ENCODE measurements at regions not wholly inside any gene's neighbourhood (a gene's known extent, or its start where the extent isn't known, plus 50 kb on each side); places are given as distances from the start of the nearest gene placed in this dataset.
"Not testable (repeated sequence)": the region's sequence is repeated elsewhere in the genome, so short reads cannot be mapped to it uniquely, and the experiment has no call there.

GRCh38 chrX:125605145-125605544 is 285.5 kb downstream of the TEX13C start:
- H3K4me1 ChIP-seq (ENCODE audit: control insufficient read depth, insufficient read depth, low read length): no peaks in the 10 kb centered on the region
- Mint-ChIP-seq H3K36me3 (ENCODE audit: low read depth) (no peaks in the 10 kb centered on the region), H3K9me3 (peaks cover 7% of the 10 kb centered on the region), H3K27ac (no peak overlapping the region), H3K4me3 (no peak overlapping the region), H3K27me3 (ENCODE audit: insufficient read depth) (no peaks in the 10 kb centered on the region), H3K4me1 (no peaks in the 10 kb centered on the region)
- DNase-seq: no peak
- no peaks in the 10 kb centered on the region for H3K27me3 ChIP-seq (ENCODE audit: control insufficient read depth, insufficient read depth, low read length, poor library complexity, severe bottlenecking)
- no peak overlapping the region for H3K9ac ChIP-seq (ENCODE audit: extremely low read depth, low read length, poor library complexity, severe bottlenecking)
- 92% methylated on average over 1 of the region's 2 CpGs; no CpG with 5 or more reads in 1 of the 2 experiments for WGBS, 2 experiments (ENCODE audit: insufficient coverage in 1 of 2, insufficient read length in 1 of 2)
- H3K36me3 ChIP-seq (ENCODE audit: control insufficient read depth, insufficient read depth, low read length): no peaks in the 10 kb centered on the region
- H3K27ac ChIP-seq (ENCODE audit: low read depth, low read length): no peak overlapping the region
- no peaks in the 10 kb centered on the region for H3K9me3 ChIP-seq (ENCODE audit: control insufficient read depth, low read length)
- H3K4me3 ChIP-seq (ENCODE audit: low read length): no peak overlapping the region
- no peak for TF ChIP-seq CTCF (conservative IDR thresholded peaks at IDR 0.05)

- H3K4me3 ChIP-seq (ENCODE audit: low read length); DNase-seq; H3K27ac Mint-ChIP-seq; H3K9me3 ChIP-seq (ENCODE audit: control insufficient read depth, low read length); H3K27me3 Mint-ChIP-seq (ENCODE audit: insufficient read depth); H3K4me3 Mint-ChIP-seq; H3K4me1 Mint-ChIP-seq; H3K27me3 ChIP-seq (ENCODE audit: control insufficient read depth, insufficient read depth, low read length, poor library complexity, severe bottlenecking); H3K27ac ChIP-seq (ENCODE audit: low read depth, low read length); H3K36me3 Mint-ChIP-seq (ENCODE audit: low read depth); H3K4me1 ChIP-seq (ENCODE audit: control insufficient read depth, insufficient read depth, low read length); H3K36me3 ChIP-seq (ENCODE audit: control insufficient read depth, insufficient read depth, low read length); H3K9ac ChIP-seq (ENCODE audit: extremely low read depth, low read length, poor library complexity, severe bottlenecking): not testable (repeated sequence)
- 88% methylated on average over 5 of the region's 29 CpGs; no CpG with 5 or more reads in 1 of the 2 experiments for WGBS, 2 experiments (ENCODE audit: insufficient coverage in 1 of 2, insufficient read length in 1 of 2)
- H3K9me3 Mint-ChIP-seq: peaks cover 12% of the 10 kb centered on the region
These were observed 295.1 kb downstream of the TEX13C start for GRCh38 chrX:125614591-125615343.

GRCh38 chrX:125620715-125621587 is 301.3 kb downstream of the TEX13C start:
- Histone ChIP-seq H3K9me3 (ENCODE audit: control insufficient read depth, low read length) (no peaks in the 10 kb centered on the region), H3K36me3 (ENCODE audit: control insufficient read depth, insufficient read depth, low read length) (no peaks in the 10 kb centered on the region), H3K4me1 (ENCODE audit: control insufficient read depth, insufficient read depth, low read length) (no peaks in the 10 kb centered on the region), H3K27me3 (ENCODE audit: control insufficient read depth, insufficient read depth, low read length, poor library complexity, severe bottlenecking) (no peaks in the 10 kb centered on the region), H3K27ac (ENCODE audit: low read depth, low read length) (no peak overlapping the region), H3K4me3 (ENCODE audit: low read length) (no peak overlapping the region), H3K9ac (ENCODE audit: extremely low read depth, low read length, poor library complexity, severe bottlenecking) (no peak overlapping the region)
- Mint-ChIP-seq H3K27me3 (ENCODE audit: insufficient read depth) (peaks cover 2% of the 10 kb centered on the region), H3K4me3 (no peak overlapping the region), H3K4me1 (no peaks in the 10 kb centered on the region), H3K9me3 (no peaks in the 10 kb centered on the region), H3K36me3 (ENCODE audit: low read depth) (no peaks in the 10 kb centered on the region), H3K27ac (no peak overlapping the region)
- no peak for DNase-seq
- WGBS, 2 experiments (ENCODE audit: insufficient coverage in 1 of 2, insufficient read length in 1 of 2): 98% methylated on average over 7 of the region's 7 CpGs; no CpG with 5 or more reads in 1 of the 2 experiments
- peak; percentile 33 for TF ChIP-seq CTCF (conservative IDR thresholded peaks at IDR 0.05)

Measured in endodermal cell (in vitro differentiated cells).